ENCODE measurements at regions not wholly inside any gene's neighbourhood (a gene's known extent, or its start where the extent isn't known, plus 50 kb on each side); places are given as distances from the start of the nearest gene placed in this dataset.

- DNase-seq, result no peak
Observed at GRCh38 chr6:8275667-8276066, 159.7 kb downstream of the SLC35B3 start.

- no peak for DNase-seq
Observed at GRCh38 chr6:8274226-8274625, 161.1 kb downstream of the SLC35B3 start.

GRCh38 chr6:8269872-8270454, 165.4 kb downstream of the SLC35B3 start:
- DNase-seq, result no peak

GRCh38 chr6:8269094-8269493, 166.3 kb downstream of the SLC35B3 start:
- no peak for DNase-seq

- no peak for DNase-seq
Observed at GRCh38 chr6:8268606-8269005, 166.3 kb upstream of the EEF1E1 start.

- DNase-seq, result no peak
Observed at GRCh38 chr6:8268156-8268555, 165.8 kb upstream of the EEF1E1 start.

- no peak for DNase-seq
Observed at GRCh38 chr6:8260610-8261009, 158.3 kb upstream of the EEF1E1 start.

- DNase-seq, result no peak
Observed at GRCh38 chr6:8246403-8246802, 144.1 kb upstream of the EEF1E1 start.

- DNase-seq, result no peak
Observed at GRCh38 chr6:8245726-8246125, 143.4 kb upstream of the EEF1E1 start.

- no peak for DNase-seq
Observed at GRCh38 chr6:8243475-8243874, 141.1 kb upstream of the EEF1E1 start.

GRCh38 chr6:8242885-8243284, 140.5 kb upstream of the EEF1E1 start:
- no peak for DNase-seq

GRCh38 chr6:8240301-8240700, 138.0 kb upstream of the EEF1E1 start:
- no peak for DNase-seq

GRCh38 chr6:8238773-8239683, 136.7 kb upstream of the EEF1E1 start:
- DNase-seq, result no peak

- no peak for DNase-seq
Observed at GRCh38 chr6:8237668-8238067, 135.3 kb upstream of the EEF1E1 start.

- no peak for DNase-seq
Observed at GRCh38 chr6:8236956-8237355, 134.6 kb upstream of the EEF1E1 start.

GRCh38 chr6:8234321-8234720, 132.0 kb upstream of the EEF1E1 start:
- DNase-seq, result no peak

GRCh38 chr6:8231956-8232355, 129.6 kb upstream of the EEF1E1 start:
- DNase-seq, result no peak

- DNase-seq, result no peak
Observed at GRCh38 chr6:8229915-8230756, 127.8 kb upstream of the EEF1E1 start.

- no peak for DNase-seq
Observed at GRCh38 chr6:8225113-8225512, 122.8 kb upstream of the EEF1E1 start.

GRCh38 chr6:8223678-8224077, 121.3 kb upstream of the EEF1E1 start:
- no peak for DNase-seq

- peak; percentile 66 for DNase-seq
Observed at GRCh38 chr6:8219352-8219943, 117.1 kb upstream of the EEF1E1 start.

GRCh38 chr6:8218861-8219260, 116.5 kb upstream of the EEF1E1 start:
- no peak for DNase-seq

GRCh38 chr6:8215631-8216030, 113.3 kb upstream of the EEF1E1 start:
- no peak for DNase-seq

Measured in NCI-H1694 (cell line).